ENCODE measurements at regions not wholly inside any gene's neighbourhood (a gene's known extent, or its start where the extent isn't known, plus 50 kb on each side); places are given as distances from the start of the nearest gene placed in this dataset.

DNA sequence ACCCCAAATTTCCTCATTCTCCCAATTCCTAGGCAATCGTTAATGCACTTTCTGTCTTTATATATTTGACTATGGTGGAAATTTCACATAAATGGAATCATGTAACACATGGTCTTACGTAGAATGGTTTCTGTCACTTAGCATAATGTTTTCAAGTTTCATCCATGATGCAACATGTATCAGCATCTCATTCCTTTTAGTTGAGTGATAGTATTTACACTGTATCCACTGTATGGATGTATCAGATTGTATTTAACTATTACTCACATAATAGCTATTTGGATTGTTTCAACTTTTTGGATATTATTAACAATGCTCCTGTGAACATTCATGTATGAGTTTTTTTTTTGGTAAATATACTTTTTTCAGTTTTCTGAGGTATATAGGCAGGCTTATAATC is 982.3 kb upstream of the DDX18 start:
- Mint-ChIP-seq H3K36me3 (no peaks in the 10 kb centered on the region), H3K9me3 (peaks cover 4 to 7% of the 10 kb centered on the region in 2 donors), H3K27ac (no peak overlapping the region)
- DNase-seq (ENCODE audit: low spot score in 2 of 2) (no peak), ATAC-seq (no peak)

GRCh38 chr2:116833052-116833451 is 981.4 kb upstream of the DDX18 start:
- peaks cover 4 to 7% of the 10 kb centered on the region in 2 donors for H3K9me3 Mint-ChIP-seq
- H3K27ac Mint-ChIP-seq: no peak overlapping the region
- ATAC-seq (no peak), DNase-seq (ENCODE audit: low spot score in 2 of 2) (no peak)
- no peaks in the 10 kb centered on the region for H3K36me3 Mint-ChIP-seq

GRCh38 chr2:116842164-116842563 is 972.3 kb upstream of the DDX18 start:
- Mint-ChIP-seq H3K27ac (no peak overlapping the region), H3K9me3 (peaks cover 17 to 21% of the 10 kb centered on the region in 2 donors), H3K36me3 (no peaks in the 10 kb centered on the region)

GRCh38 chr2:116859708-116860107 is 954.8 kb upstream of the DDX18 start:
- H3K27ac Mint-ChIP-seq: no peak overlapping the region
- DNase-seq (ENCODE audit: low spot score in 2 of 2) (no peak), ATAC-seq (no peak)
- H3K9me3 Mint-ChIP-seq: peaks cover 36 to 42% of the 10 kb centered on the region in 2 donors
- H3K36me3 Mint-ChIP-seq: peaks cover 7 to 28% of the 10 kb centered on the region in 2 donors

More at GRCh38 chr2:116842164-116842563, 972.3 kb upstream of the DDX18 start:
- DNase-seq (ENCODE audit: low spot score in 2 of 2): no peak
- no peak for ATAC-seq

GRCh38 chr2:116874021-116874420 is 940.5 kb upstream of the DDX18 start:
- DNase-seq (ENCODE audit: low spot score in 2 of 2) (no peak), ATAC-seq (no peak)
- Mint-ChIP-seq H3K27ac (no peak overlapping the region), H3K36me3 (peaks cover 0 to 10% of the 10 kb centered on the region in 2 donors), H3K9me3 (peaks cover 29% of the 10 kb centered on the region in 2 donors)

DNA sequence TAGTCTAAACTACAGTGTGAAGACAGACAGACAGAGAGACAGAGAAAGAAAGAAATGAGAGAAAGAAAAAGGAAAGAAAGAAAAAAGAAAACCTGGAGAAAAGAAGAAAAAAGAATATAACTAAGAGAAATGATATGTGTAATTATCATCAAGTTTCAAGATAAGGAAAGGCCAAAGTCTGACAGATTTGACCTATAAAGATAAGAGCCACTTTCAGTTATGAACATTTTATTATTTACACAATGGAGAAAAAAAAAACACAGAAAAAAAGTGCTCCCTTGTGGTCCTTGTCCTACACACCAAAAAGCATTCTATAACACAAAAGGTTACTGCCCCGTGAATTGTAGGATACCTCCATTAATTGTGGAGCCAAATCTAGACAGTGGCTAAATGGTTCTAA is 937.2 kb upstream of the DDX18 start:
- DNase-seq (ENCODE audit: low spot score in 2 of 2) (no peak), ATAC-seq (no peak)
- Mint-ChIP-seq H3K27ac (no peak overlapping the region), H3K36me3 (peaks cover 0 to 7% of the 10 kb centered on the region in 2 donors), H3K9me3 (peaks cover 22 to 31% of the 10 kb centered on the region in 2 donors)

GRCh38 chr2:116877944-116878343 is 936.5 kb upstream of the DDX18 start:
- H3K36me3 Mint-ChIP-seq: peaks cover 0 to 1% of the 10 kb centered on the region in 2 donors
- H3K27ac Mint-ChIP-seq: no peak overlapping the region
- ATAC-seq (no peak), DNase-seq (ENCODE audit: low spot score in 2 of 2) (no peak)
- peaks cover 16 to 25% of the 10 kb centered on the region in 2 donors for H3K9me3 Mint-ChIP-seq

- Mint-ChIP-seq H3K36me3 (no peaks in the 10 kb centered on the region), H3K9me3 (peaks cover 11 to 20% of the 10 kb centered on the region in 2 donors), H3K27ac (no peak overlapping the region)
- ATAC-seq: no peak
- DNase-seq (ENCODE audit: low spot score in 2 of 2): no peak
Measured at GRCh38 chr2:116879650-116880160, 934.8 kb upstream of the DDX18 start.

- Mint-ChIP-seq H3K9me3 (peaks cover 10 to 11% of the 10 kb centered on the region in 2 donors), H3K36me3 (peaks cover 0 to 4% of the 10 kb centered on the region in 2 donors), H3K27ac (no peak overlapping the region)
- no peak for ATAC-seq
- DNase-seq (ENCODE audit: low spot score in 2 of 2): no peak
Measured at GRCh38 chr2:116891191-116891590, 923.3 kb upstream of the DDX18 start.

DNA sequence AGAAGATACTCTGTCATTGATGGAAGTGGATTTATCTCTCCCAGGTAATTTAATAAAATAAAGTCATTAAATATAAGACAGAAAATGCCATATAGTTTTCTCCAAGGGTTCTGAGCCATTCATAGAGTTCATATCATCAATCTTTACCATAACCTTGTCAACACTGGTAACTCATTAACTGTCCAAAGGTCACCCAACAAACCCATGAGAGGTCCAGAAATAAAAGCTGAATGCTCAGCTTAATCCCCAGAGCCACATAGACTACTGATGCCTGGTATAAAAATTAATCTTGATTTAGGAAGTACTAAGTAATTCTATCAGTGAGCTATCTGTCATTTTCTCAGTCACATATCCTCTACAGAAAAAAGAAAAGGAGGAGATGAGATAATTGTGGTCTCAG is 903.0 kb upstream of the DDX18 start:
- Mint-ChIP-seq H3K9me3 (peaks cover 6 to 10% of the 10 kb centered on the region in 2 donors), H3K36me3 (no peaks in the 10 kb centered on the region), H3K27ac (no peak overlapping the region)
- no peak for ATAC-seq
- no peak for DNase-seq (ENCODE audit: low spot score in 2 of 2)

DNA sequence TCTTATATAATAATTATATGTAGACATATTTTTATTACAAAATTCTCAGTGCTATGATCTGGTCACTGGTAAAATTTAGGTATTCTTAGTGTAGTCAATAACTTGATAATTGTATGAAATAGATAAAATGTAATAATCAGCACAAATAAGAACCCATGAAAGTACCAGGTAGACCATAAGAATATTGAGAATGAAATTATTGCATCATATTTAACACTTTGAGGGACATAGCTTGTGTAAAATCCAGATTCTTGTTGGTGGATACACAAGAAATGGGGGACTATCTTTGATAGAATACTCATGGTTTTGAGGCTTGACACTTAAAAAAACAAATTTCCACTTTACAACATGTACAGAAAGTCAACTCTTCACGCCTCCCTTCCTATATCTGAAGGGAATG is 898.8 kb upstream of the DDX18 start:
- no peak for DNase-seq (ENCODE audit: low spot score in 2 of 2)
- ATAC-seq: no peak
- Mint-ChIP-seq H3K36me3 (no peaks in the 10 kb centered on the region), H3K27ac (no peak overlapping the region), H3K9me3 (peaks cover 14 to 16% of the 10 kb centered on the region in 2 donors)

GRCh38 chr2:116917196-116917595 is 897.3 kb upstream of the DDX18 start:
- Mint-ChIP-seq H3K36me3 (no peaks in the 10 kb centered on the region), H3K9me3 (peaks cover 14 to 16% of the 10 kb centered on the region in 2 donors), H3K27ac (no peak overlapping the region)
- ATAC-seq (no peak), DNase-seq (ENCODE audit: low spot score in 2 of 2) (no peak)

DNA sequence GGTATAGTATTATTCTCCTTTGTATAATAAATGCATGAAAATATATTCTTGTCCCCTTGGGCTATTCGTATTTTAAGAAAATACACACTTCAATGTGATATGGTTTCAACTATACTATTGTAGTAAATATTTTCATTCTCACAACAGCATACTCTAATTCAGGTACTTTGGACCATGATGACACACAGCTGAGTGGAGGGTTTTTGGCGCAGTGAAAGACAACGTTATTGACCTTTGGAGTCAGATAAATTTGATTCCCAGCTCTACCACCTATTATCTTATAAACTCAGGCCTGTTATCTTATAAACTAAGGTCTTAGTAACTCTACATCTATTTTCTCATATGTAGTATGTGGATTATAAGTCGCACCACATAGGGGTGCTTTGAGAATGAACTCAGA is 895.9 kb upstream of the DDX18 start:
- peaks cover 9 to 16% of the 10 kb centered on the region in 2 donors for H3K9me3 Mint-ChIP-seq
- H3K36me3 Mint-ChIP-seq: no peaks in the 10 kb centered on the region
- ATAC-seq: no peak
- no peak for DNase-seq (ENCODE audit: low spot score in 2 of 2)
- no peak overlapping the region for H3K27ac Mint-ChIP-seq

DNA sequence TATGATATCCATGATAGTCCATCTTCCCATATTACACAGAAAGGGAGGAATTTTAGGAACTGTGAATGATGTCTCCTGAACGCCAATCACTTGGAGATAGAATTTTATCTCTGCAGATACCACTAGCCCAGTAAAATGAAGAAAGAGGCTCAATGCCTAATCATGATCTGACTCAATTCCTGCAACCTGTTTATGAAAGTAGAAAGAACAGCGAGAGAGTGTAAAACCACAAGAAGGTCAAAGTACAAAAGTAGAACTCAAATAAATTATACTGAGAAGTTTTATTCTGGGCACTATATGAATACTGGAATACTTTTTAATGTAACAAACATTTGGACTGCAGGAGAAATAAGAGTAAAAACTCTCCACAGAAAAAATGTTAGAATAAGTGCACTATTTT is 892.1 kb upstream of the DDX18 start:
- no peak for DNase-seq (ENCODE audit: low spot score in 2 of 2)
- no peak overlapping the region for H3K27ac Mint-ChIP-seq
- H3K9me3 Mint-ChIP-seq: peaks cover 4 to 16% of the 10 kb centered on the region in 2 donors
- no peaks in the 10 kb centered on the region for H3K36me3 Mint-ChIP-seq
- ATAC-seq: no peak

DNA sequence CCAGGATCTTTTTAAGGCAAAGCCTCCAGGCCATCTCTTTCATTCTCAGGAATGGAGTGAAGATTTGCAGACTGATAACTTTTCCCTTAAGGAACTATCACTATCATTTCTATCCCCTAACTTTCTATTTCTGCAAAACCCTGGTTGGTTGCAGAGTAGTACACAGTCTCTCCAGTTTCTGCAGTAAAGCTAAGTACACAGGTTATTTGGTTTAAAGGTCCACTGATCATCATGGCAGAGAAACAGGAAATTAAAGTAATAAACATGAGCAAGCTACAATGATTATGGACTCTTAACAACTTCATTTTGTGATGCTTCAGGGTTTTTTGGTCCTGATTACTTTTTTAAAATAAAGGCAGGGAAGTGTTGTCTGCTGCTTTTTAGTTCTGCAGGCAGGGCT is 890.0 kb upstream of the DDX18 start:
- peaks cover 11 to 18% of the 10 kb centered on the region in 2 donors for H3K9me3 Mint-ChIP-seq
- no peak for ATAC-seq
- DNase-seq (ENCODE audit: low spot score in 2 of 2): no peak
- no peaks in the 10 kb centered on the region for H3K36me3 Mint-ChIP-seq
- no peak overlapping the region for H3K27ac Mint-ChIP-seq

DNA sequence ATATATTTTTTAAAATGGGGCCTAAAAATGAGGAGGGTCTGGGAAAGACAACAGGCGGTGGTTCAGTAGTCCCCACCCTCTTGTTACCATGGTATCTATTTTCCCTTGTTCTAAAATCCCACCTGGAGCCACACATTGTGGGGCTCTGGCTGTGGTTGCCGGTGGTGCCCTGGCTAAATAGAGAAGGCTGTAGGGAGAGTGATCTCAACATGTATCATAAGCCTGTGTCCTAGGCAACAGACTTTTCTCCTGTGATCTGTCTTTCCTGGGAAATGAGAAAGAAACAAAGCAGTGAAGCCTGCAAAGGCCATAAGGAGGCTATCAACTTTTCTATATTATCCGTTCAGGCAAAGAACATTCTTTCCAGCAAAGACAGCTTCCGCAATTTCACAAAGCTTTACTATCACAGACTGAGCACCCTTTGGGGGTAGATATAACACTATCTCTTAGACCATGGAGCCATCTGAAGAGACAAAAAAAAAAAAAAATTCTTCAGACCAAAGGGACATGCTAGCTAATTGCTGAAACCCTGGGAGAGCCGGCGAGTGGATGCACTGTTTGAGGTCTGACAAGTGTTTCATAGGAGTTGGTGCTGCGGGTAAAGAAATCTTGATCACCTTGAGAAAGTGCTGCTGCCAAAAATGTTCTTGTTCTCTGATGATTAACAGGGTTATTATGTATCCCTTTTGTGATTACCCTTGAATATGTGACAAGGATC is 879.2 kb upstream of the DDX18 start:
- Mint-ChIP-seq H3K9me3 (peaks cover 20 to 26% of the 10 kb centered on the region in 2 donors), H3K27ac (no peak overlapping the region), H3K36me3 (no peaks in the 10 kb centered on the region)
- DNase-seq (ENCODE audit: low spot score in 2 of 2): no peak
- no peak for ATAC-seq

DNA sequence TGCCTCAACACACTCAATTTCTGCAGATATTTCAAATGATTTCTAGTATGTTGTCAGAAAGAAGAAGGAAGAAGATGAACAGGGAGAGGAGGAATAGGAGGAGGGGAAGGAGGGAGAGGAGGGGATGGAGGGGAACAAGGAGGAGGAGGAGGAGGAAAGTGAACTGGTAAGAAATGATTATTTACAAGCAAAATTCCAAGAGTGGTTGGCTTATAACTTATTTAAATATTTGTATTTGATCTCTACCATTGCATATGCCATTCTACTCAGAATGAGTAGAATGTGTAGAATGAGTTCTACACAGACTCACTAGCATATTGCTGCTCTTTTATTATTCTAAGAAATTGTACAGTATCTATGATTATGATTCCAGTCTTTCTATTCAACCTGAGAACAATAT is 866.2 kb upstream of the DDX18 start:
- DNase-seq (ENCODE audit: low spot score in 2 of 2): no peak
- Mint-ChIP-seq H3K27ac (no peak overlapping the region), H3K9me3 (peaks cover 13 to 22% of the 10 kb centered on the region in 2 donors), H3K36me3 (no peaks in the 10 kb centered on the region)
- no peak for ATAC-seq

DNA sequence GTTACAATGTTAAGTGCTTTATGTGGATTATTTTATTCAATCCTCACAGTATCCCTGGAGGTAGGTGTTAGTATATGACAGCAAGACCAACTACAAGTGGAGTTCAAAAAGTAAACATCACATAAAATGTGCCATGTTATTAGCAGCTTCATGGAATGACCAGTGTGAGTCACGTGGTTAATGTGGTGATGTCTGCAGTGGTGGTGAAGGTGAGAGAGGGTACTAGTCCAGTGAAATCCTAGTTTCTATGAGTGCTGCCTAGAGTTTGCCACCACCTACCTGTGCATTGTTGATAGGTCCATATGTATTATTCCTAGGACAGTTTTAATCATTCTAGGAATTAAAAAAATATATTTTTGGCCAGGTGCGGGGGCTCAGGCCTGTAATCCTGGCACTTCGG is 865.2 kb upstream of the DDX18 start:
- no peak for DNase-seq (ENCODE audit: low spot score in 2 of 2)
- Mint-ChIP-seq H3K27ac (no peak overlapping the region), H3K36me3 (peaks cover 0 to 6% of the 10 kb centered on the region in 2 donors), H3K9me3 (peaks cover 15 to 24% of the 10 kb centered on the region in 2 donors)
- ATAC-seq: no peak
